ENCODE measurements at regions not wholly inside any gene's neighbourhood (a gene's known extent, or its start where the extent isn't known, plus 50 kb on each side); places are given as distances from the start of the nearest gene placed in this dataset.

GRCh38 chr2:16105669-16106281, 165.4 kb downstream of the MYCN start:
- TF ChIP-seq CTCF (IDR thresholded peaks at IDR 0.05; ENCODE audit: insufficient read depth, low read length, poor library complexity, severe bottlenecking) (no peak), EZH2phosphoT487 (conservative IDR thresholded peaks at IDR 0.05; ENCODE audit: low read length) (no peak)
